HG02840 (cell line): ENCODE measurements at regions not wholly inside any gene's neighbourhood (a gene's known extent, or its start where the extent isn't known, plus 50 kb on each side); places are given as distances from the start of the nearest gene placed in this dataset.

Source experiments
- ATAC-seq: cut with Tn5 transposase; IDR thresholded peaks from one replicate; pipeline ENCODE4 v1.9.1; 2021; ENCODE audit warnings: mild to moderate bottlenecking, moderate library complexity, moderate number of reproducible peaks; ENCODE audit not compliant: unreplicated experiment, low FRiP score

DNA sequence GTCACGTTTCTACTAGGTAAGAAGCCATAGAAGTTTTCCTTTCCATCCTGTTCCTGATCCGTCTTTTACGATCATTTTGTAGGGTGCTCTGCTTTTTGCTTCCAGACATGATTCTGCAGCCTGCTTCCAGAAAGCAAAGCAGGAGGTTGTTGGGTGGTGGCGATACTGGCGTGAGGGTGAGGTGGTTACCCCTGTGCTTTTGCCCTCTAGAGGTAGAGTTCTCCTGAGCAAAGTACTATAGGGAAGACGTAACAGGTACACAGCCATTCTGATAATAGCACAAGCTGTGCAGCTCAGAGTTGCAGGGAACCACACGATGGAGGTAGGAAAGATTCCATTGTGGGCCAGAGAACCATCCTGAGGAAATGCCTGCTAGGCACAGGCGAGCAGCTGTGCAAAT is 186.0 kb downstream of the PAH start:
- ATAC-seq, result no peak

- no peak for ATAC-seq
Observed at GRCh38 chr12:102728506-102729242, 188.4 kb downstream of the PAH start.

DNA sequence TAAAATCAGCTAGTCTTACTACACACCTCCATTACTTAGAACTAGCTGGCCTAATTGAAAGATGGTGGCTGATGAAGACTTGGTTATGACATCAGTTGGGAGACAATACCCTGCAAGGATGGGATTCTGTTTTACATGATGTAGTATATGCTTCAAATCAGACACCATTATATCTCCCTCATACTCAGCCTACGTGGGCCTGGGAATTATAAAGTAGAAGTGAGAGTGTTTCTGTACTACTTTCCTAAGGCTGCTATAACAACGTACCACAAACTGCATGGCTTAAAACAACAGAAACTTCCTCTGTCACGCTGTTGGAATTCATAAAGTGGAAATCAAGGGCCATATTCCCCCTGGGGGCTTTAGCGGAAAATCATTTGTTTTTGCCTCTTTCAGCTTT is 190.4 kb downstream of the PAH start:
- no peak for ATAC-seq

DNA sequence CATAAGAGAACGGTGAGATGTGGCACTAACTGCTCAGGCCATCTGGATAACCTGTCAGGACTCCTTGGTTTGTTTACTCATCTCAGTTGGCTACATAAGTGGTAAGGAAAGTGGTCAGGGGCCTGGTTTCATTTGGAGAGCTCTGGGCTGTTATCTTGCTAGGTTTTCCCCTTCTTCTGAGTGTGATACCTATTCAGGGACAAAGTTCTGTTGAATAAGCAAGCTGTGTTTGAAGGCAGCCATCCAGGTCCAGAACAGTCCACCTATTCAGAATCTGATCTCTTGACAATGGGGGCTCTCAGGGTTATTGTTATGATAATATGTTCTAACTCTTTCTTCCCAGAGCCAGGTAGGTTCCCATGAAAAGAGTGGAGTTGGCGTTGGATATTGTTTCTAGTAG is 194.9 kb downstream of the PAH start:
- ATAC-seq, result no peak

GRCh38 chr12:102708108-102708507 is 208.9 kb downstream of the PAH start:
- no peak for ATAC-seq

DNA sequence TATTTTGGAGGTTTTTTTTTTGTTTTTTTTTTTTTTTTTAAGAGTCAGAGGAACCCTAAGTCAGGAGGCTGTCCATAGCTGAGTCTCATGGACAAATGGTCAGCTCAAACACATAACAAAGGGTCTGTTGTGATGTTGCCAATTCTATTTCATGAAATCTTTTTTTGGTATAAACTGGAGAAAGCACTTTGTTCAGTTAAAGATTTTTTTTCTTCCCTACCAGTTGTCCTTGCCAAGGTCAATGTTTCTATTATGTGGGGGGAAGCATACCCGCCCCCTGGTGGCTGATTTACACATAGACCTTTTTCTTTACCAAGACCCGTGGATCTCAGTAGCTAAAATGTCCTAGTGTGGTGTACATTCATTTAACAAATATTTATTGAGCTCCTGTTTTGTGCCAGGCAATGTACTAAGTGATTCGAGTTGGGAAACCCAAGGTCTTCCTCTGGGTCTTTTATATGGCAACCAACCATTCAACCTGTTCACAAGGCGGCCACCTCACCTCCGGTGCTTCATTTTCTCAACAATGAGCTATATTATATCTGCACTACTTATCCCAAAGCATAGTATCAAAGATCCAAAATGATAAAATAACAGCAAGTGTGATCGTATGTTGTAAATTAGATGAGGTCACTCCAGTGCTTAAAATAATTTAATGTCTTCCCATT is 214.5 kb downstream of the PAH start:
- ATAC-seq, result peak; percentile 74

DNA sequence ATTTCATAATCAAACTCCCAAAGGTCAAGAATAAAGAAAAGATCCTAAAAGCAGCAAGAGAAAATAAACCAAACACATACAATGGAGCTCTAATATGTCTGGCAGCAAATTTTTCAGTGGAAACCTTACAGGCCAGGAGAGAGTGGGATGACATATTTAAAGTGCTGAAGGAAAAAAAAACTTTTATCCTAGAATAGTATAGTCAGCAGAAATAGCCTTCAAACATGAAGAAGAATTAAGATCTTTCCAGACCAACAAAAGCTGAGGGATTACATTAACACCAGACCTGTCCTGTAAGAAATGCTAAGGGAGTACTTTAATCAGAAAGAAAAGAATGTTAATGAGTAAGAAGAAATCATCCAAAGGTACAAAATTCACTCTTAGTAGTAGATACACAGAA is 215.7 kb upstream of the IGF1 start:
- ATAC-seq, result no peak

- ATAC-seq, result no peak
Observed at GRCh38 chr12:102694903-102695302, 214.5 kb upstream of the IGF1 start.

GRCh38 chr12:102691773-102692555 is 211.6 kb upstream of the IGF1 start:
- no peak for ATAC-seq

GRCh38 chr12:102690253-102690652 is 209.9 kb upstream of the IGF1 start:
- ATAC-seq, result no peak

GRCh38 chr12:102689701-102690100 is 209.3 kb upstream of the IGF1 start:
- ATAC-seq, result no peak

GRCh38 chr12:102687523-102687922 is 207.2 kb upstream of the IGF1 start:
- ATAC-seq, result no peak

- no peak for ATAC-seq
Observed at GRCh38 chr12:102685841-102686240, 205.5 kb upstream of the IGF1 start.

DNA sequence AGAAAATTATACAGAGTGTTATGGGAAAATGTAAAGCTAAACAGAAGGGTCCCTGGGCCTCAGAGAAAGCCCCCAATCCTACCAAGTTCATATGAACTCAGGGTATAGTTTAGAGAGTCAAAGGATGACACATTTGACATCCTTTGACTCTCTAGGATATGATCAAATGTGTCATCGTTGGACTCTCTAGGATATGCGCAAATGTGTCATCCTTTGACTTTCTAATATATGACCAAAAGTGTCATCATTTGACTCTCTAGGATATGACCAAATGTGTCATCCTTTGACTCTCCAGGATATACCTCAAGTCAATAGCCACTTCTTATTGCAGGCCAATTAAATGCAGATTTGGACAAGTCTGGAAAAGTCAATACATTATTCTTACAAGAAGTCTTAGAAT is 204.8 kb upstream of the IGF1 start:
- ATAC-seq, result no peak

GRCh38 chr12:102682366-102683289 is 202.3 kb upstream of the IGF1 start:
- ATAC-seq, result no peak

DNA sequence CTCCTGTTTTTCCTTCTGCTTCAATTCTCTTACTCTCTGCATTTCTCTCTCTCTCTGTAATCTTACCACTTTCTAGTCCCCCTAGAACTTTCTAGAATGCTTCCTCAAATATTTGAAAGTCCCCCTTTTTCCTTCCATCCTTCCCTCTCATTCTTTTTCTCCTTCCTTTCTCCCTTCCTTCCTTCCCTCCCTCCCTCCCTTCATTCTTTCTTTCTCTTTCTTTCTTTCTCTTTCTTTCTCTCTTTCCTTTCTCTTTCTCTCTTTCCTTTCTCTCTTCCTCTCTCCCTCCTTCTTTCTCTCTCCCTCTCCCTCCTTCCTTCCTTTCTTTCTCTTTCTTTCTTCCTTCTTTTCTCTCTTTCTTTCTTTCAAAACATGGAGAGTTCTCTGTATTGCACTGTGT is 201.4 kb upstream of the IGF1 start:
- ATAC-seq, result no peak

DNA sequence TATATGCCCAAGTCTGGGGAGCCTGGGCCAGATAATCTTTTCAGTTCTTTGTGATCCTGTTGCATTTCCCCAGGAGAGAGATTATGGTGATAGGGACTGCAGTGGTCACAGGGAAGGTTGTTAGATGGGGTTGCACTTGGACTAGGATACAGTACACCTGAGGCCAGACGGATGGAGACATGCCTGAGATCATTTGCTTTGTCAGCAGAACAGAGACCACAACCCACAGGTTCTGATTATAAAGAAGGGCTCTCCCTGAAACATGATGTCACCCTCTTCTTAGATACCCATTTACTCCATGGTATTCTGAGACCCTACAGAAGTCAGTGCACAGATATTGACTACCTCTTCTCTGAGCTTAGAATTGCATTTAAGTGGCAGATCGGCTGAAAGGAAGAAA is 200.9 kb upstream of the IGF1 start:
- ATAC-seq, result no peak

DNA sequence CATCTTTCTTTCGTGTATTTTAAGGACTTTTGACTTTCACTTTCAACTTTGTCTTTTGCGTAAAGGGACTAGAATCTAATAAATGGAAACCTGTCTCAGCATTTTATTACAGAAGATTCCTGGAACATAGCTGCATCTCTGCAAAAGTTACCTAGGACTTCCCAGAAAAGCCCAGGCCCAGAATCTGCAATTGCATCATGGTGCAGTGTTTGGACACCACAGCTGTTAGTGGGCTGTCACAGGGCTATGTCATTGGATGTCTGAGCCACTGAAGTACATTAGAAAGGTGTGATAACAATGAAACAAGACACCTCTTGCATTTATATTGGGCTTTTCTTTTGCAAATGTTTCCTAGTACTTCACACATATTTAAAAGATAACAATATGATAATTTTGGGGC is 199.9 kb upstream of the IGF1 start:
- no peak for ATAC-seq

- ATAC-seq, result no peak
Observed at GRCh38 chr12:102676812-102677211, 196.4 kb upstream of the IGF1 start.

GRCh38 chr12:102675672-102676071 is 195.3 kb upstream of the IGF1 start:
- ATAC-seq, result no peak
